Esophagus squamous epithelium (tissue), 4 donors: ENCODE measurements at regions not wholly inside any gene's neighbourhood (a gene's known extent, or its start where the extent isn't known, plus 50 kb on each side); places are given as distances from the start of the nearest gene placed in this dataset.

Source experiments
- POLR2A ChIP-seq, 4 donors: fragments of 450-650 bp; IDR thresholded peaks; one replicate each; pipeline ENCODE4 v1.6.1; 2017; ENCODE audit warnings: antibody characterized with exemption in 4 of 4, mild to moderate bottlenecking in 4 of 4, moderate library complexity in 3 of 4
- TF ChIP-seq, protein P1 (sequence below), 6 experiments: fragments of 450-650 bp in 4 of 6; fragments of 200-600 bp in 2 of 6; sonication (generic) in 2 of 6; IDR thresholded peaks; one replicate each; pipeline ENCODE4 v1.5.1; 2016 to 2019; ENCODE audit warnings: antibody characterized with exemption in 6 of 6, mild to moderate bottlenecking in 4 of 6, moderate library complexity in 4 of 6

DNA sequence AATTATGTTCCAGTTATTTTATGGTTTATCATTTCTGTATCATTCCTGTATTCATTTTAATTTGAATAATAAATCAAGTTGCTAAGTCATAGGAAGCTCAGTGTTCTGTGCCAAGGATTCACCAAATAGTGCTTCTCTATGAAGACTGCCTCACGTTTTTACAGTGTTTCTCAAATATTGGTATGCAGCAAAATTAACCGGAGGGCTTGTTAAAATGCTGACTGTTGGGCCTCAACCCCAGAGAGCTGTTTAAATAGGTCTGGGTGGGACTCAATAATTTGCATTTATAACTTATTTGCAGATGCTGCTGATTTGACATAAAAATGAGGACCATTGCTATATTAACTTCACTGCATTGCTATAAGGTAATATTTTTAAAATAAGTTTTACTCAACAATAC is 166.7 kb downstream of the TINAG start:
- TF ChIP-seq, protein P1, sequence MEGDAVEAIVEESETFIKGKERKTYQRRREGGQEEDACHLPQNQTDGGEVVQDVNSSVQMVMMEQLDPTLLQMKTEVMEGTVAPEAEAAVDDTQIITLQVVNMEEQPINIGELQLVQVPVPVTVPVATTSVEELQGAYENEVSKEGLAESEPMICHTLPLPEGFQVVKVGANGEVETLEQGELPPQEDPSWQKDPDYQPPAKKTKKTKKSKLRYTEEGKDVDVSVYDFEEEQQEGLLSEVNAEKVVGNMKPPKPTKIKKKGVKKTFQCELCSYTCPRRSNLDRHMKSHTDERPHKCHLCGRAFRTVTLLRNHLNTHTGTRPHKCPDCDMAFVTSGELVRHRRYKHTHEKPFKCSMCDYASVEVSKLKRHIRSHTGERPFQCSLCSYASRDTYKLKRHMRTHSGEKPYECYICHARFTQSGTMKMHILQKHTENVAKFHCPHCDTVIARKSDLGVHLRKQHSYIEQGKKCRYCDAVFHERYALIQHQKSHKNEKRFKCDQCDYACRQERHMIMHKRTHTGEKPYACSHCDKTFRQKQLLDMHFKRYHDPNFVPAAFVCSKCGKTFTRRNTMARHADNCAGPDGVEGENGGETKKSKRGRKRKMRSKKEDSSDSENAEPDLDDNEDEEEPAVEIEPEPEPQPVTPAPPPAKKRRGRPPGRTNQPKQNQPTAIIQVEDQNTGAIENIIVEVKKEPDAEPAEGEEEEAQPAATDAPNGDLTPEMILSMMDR (IDR thresholded peaks at IDR 0.05): no peak
- TF ChIP-seq POLR2A (IDR thresholded peaks at IDR 0.05): no peak
